Keratinocyte (primary cell): ENCODE measurements at regions not wholly inside any gene's neighbourhood (a gene's known extent, or its start where the extent isn't known, plus 50 kb on each side); places are given as distances from the start of the nearest gene placed in this dataset.

ENCODE experiments used
- DNase-seq: peaks from one replicate; pipeline ENCODE4 v3.0.0-alpha.2; 2011; ENCODE audit warnings: low read depth, missing footprints, low spot score
- FAIRE-seq: peaks from 2 replicates; lab custom pipeline; 2011; peaks lifted over from hg19 to GRCh38; lab: Jason Lieb, UNC
- H2AFZ ChIP-seq: 2 replicates; pipeline ENCODE4 v1.6.0; 2012; ENCODE audit warnings: low read length, control low read depth, inconsistent platforms; ENCODE audit not compliant: control insufficient read depth
- H3K27ac ChIP-seq: 2 replicates; pipeline ENCODE4 v1.5.1; 2011; ENCODE audit warnings: low read length; ENCODE audit not compliant: control insufficient read depth, insufficient read depth
- H3K27me3 ChIP-seq: 3 replicates; pipeline ENCODE4 v1.6.0; 2011; ENCODE audit warnings: low read length; ENCODE audit not compliant: control insufficient read depth, insufficient read depth; ENCODE audit errors: extremely low read depth
- H3K36me3 ChIP-seq, 2 experiments: 2 replicates in 1 of 2; 3 replicates in 1 of 2; pipeline ENCODE4 v1.5.1; 2011; ENCODE audit warnings: low read length in 2 of 2, mild to moderate bottlenecking in 1 of 2; ENCODE audit not compliant: control insufficient read depth in 2 of 2, insufficient read depth in 2 of 2; ENCODE audit errors: extremely low read depth in 1 of 2
- H3K4me1 ChIP-seq: 3 replicates; pipeline ENCODE4 v1.5.1; 2011; ENCODE audit warnings: low read length; ENCODE audit not compliant: control insufficient read depth, insufficient read depth; ENCODE audit errors: extremely low read depth
- H3K4me2 ChIP-seq: 3 replicates; pipeline ENCODE4 v1.6.0; 2011; ENCODE audit warnings: low read depth, low read length; ENCODE audit not compliant: control insufficient read depth, insufficient read depth; ENCODE audit errors: extremely low read depth
- H3K4me3 ChIP-seq, 3 experiments: fragments of 200-600 bp in 1 of 3; sonication (generic) in 1 of 3; 2 replicates in 2 of 3; 3 replicates in 1 of 3; pipeline ENCODE4 v1.5.1; 2011 to 2016; ENCODE audit warnings: low read length in 3 of 3, mild to moderate bottlenecking in 3 of 3, control low read depth in 2 of 3, inconsistent platforms in 1 of 3, low read depth in 1 of 3, mixed read lengths in 1 of 3, mixed run types in 1 of 3, moderate library complexity in 1 of 3; ENCODE audit not compliant: control insufficient read depth in 2 of 3, insufficient read depth in 2 of 3; ENCODE audit errors: extremely low read depth in 1 of 3
- H3K79me2 ChIP-seq: 2 replicates; pipeline ENCODE4 v1.6.0; 2012; ENCODE audit warnings: low read length; ENCODE audit not compliant: control insufficient read depth, insufficient read depth
- H3K9ac ChIP-seq: 3 replicates; pipeline ENCODE4 v1.6.0; 2011; ENCODE audit warnings: low read length; ENCODE audit not compliant: control insufficient read depth, insufficient read depth; ENCODE audit errors: extremely low read depth
- H3K9me1 ChIP-seq: 3 replicates; pipeline ENCODE4 v1.6.0; 2011; ENCODE audit warnings: low read length; ENCODE audit not compliant: control insufficient read depth, insufficient read depth; ENCODE audit errors: extremely low read depth
- H3K9me3 ChIP-seq: 2 replicates; pipeline ENCODE4 v1.5.1; 2012; ENCODE audit warnings: low read depth, low read length; ENCODE audit not compliant: control insufficient read depth
- H4K20me1 ChIP-seq: 3 replicates; pipeline ENCODE4 v1.6.0; 2011; ENCODE audit warnings: low read length; ENCODE audit not compliant: control insufficient read depth, insufficient read depth; ENCODE audit errors: extremely low read depth
- CTCF ChIP-seq, 3 experiments: IDR thresholded peaks in 1 of 3; conservative IDR thresholded peaks in 1 of 3; optimal IDR thresholded peaks in 1 of 3; 2 replicates in 2 of 3; 3 replicates in 1 of 3; pipeline versions ENCODE3 to v1.5.1; 2011; ENCODE audit warnings: low read length in 3 of 3, mild to moderate bottlenecking in 3 of 3, moderate library complexity in 2 of 3, control low read depth in 1 of 3, inconsistent platforms in 1 of 3; ENCODE audit not compliant: insufficient read depth in 2 of 3; ENCODE audit errors: extremely low read depth in 1 of 3
- EZH2 ChIP-seq: IDR thresholded peaks from one replicate; pipeline ENCODE4 v1.6.1; 2012; ENCODE audit warnings: inconsistent platforms, mild to moderate bottlenecking, low read length, moderate library complexity
- dilution Hi-C: fragments of 300-500 bp; cut with MboI; formaldehyde crosslinking; loops from one replicate; pipeline ENCODE4 v1.7.0; 2020; ENCODE audit warnings: low sequenced_read_pairs; ENCODE audit not compliant: extremely low pct_ligation_motif_present

GRCh38 chr5:93163010-93163663 is 417.9 kb downstream of the NR2F1-AS1 start:
- Histone ChIP-seq H2AFZ (peak overlapping the region; percentile 49), H3K79me2 (no peaks in the 10 kb centered on the region), H3K27ac (peak overlapping the region; percentile 74), H3K9ac (no peak overlapping the region), H3K27me3 (no peaks in the 10 kb centered on the region), H3K9me3 (no peaks in the 10 kb centered on the region), H3K4me3 (peak overlapping the region in 1 of 3 experiments; percentile 31), H3K9me1 (no peaks in the 10 kb centered on the region), H3K36me3 (no peaks in the 10 kb centered on the region), H3K4me2 (peak overlapping the region; percentile 30), H3K4me1 (peaks cover 29% of the 10 kb centered on the region), H4K20me1 (no peaks in the 10 kb centered on the region)
- dilution Hi-C loops, result no loop called here
- FAIRE-seq (peak; percentile 88), DNase-seq (peak; percentile 28)
- TF ChIP-seq EZH2, result no peak
- no peak for TF ChIP-seq CTCF (optimal IDR thresholded peaks at IDR 0.05 in 1 of 3, IDR thresholded peaks at IDR 0.05 in 1 of 3, conservative IDR thresholded peaks at IDR 0.05 in 1 of 3; ENCODE audit: extremely low read depth in 1 of 3, insufficient read depth in 2 of 3, low read length in 3 of 3)

GRCh38 chr5:93161661-93162654 is 419.1 kb downstream of the NR2F1-AS1 start:
- Histone ChIP-seq H2AFZ (peak overlapping the region; percentile 60), H3K27ac (peak overlapping the region; percentile 74), H3K4me1 (peaks cover 29% of the 10 kb centered on the region), H3K9me1 (no peaks in the 10 kb centered on the region), H4K20me1 (no peaks in the 10 kb centered on the region), H3K4me3 (peak overlapping the region in 1 of 3 experiments; percentile 12), H3K79me2 (no peaks in the 10 kb centered on the region), H3K9ac (peak overlapping the region; percentile 4), H3K27me3 (no peaks in the 10 kb centered on the region), H3K4me2 (peak overlapping the region; percentile 30), H3K36me3 (no peaks in the 10 kb centered on the region), H3K9me3 (no peaks in the 10 kb centered on the region)
- dilution Hi-C loops, result no loop called here
- DNase-seq (no peak), FAIRE-seq (no peak)
- TF ChIP-seq CTCF (optimal IDR thresholded peaks at IDR 0.05 in 1 of 3, IDR thresholded peaks at IDR 0.05 in 1 of 3, conservative IDR thresholded peaks at IDR 0.05 in 1 of 3; ENCODE audit: extremely low read depth in 1 of 3, insufficient read depth in 2 of 3, low read length in 3 of 3) (no peak), EZH2 (no peak)
